Breast epithelium (tissue), 4 donors: ENCODE measurements at regions not wholly inside any gene's neighbourhood (a gene's known extent, or its start where the extent isn't known, plus 50 kb on each side); places are given as distances from the start of the nearest gene placed in this dataset.

Source experiments
- DNase-seq, 2 donors: peaks; one replicate each; pipeline ENCODE4 v3.0.0-alpha.2; 2019; ENCODE audit warnings: low spot score in 2 of 2
- H3K27ac ChIP-seq, 2 donors: fragments of 200-600 bp; sonication (generic) in 1 of 2; one replicate each; pipeline ENCODE4 v1.5.1; 2016 to 2019; ENCODE audit warnings: mild to moderate bottlenecking in 1 of 2
- H3K27me3 ChIP-seq, 2 donors: fragments of 200-600 bp; sonication (generic) in 1 of 2; one replicate each; pipeline versions ENCODE4 v1.5.1 to v1.6.0; 2017 to 2019; ENCODE audit warnings: control low read depth in 1 of 2, mild to moderate bottlenecking in 1 of 2
- H3K36me3 ChIP-seq: fragments of 200-600 bp; one replicate; pipeline ENCODE4 v1.5.1; 2019
- H3K4me1 ChIP-seq, 2 donors: fragments of 200-600 bp; sonication (generic); one replicate each; pipeline ENCODE4 v1.5.1; 2016 to 2019; ENCODE audit warnings: control low read depth in 1 of 2
- H3K4me3 ChIP-seq, 3 donors: fragments of 200-600 bp; sonication (generic); 1 replicate in 2 of 3; 2 replicates in 1 of 3; pipeline ENCODE4 v1.5.1; 2016 to 2019; ENCODE audit warnings: mild to moderate bottlenecking in 3 of 3, moderate library complexity in 2 of 3
- H3K9me3 ChIP-seq, 2 donors: fragments of 200-600 bp; sonication (generic) in 1 of 2; one replicate each; pipeline ENCODE4 v1.5.1; 2016 to 2019; ENCODE audit warnings: control low read depth in 1 of 2
- CTCF ChIP-seq, 3 donors: fragments of 450-650 bp; IDR thresholded peaks; one replicate each; pipeline ENCODE4 v1.5.1; 2016 to 2017; ENCODE audit warnings: antibody characterized with exemption in 3 of 3, mild to moderate bottlenecking in 3 of 3, moderate library complexity in 3 of 3
- POLR2A ChIP-seq: fragments of 450-650 bp; IDR thresholded peaks from one replicate; pipeline ENCODE4 v1.6.1; 2016; ENCODE audit warnings: antibody characterized with exemption, mild to moderate bottlenecking, moderate library complexity
- POLR2AphosphoS5 ChIP-seq, 3 donors: sonication (generic); formaldehyde crosslinking; IDR thresholded peaks; one replicate each; pipeline ENCODE4 v1.6.1; 2017; ENCODE audit warnings: antibody characterized with exemption in 3 of 3
- intact Hi-C: fragments of 100-400 bp; cut with DNase I; formaldehyde crosslinking; loops from one replicate; pipeline ENCODE4 v1.15.1; 2023; ENCODE audit warnings: low total_unique reads

GRCh38 chrX:149267878-149268813 lies 237.0 kb downstream of the IDS start:
- no peak for DNase-seq
- TF ChIP-seq CTCF (IDR thresholded peaks at IDR 0.05) (no peak), POLR2A (no peak)
- no peaks in the 10 kb centered on the region for H3K4me1 ChIP-seq
- H3K27me3 ChIP-seq = peaks cover 0 to 5% of the 10 kb centered on the region in 2 donors
- peaks cover 0 to 7% of the 10 kb centered on the region in 2 donors for H3K9me3 ChIP-seq
- no peak overlapping the region for H3K4me3 ChIP-seq
- H3K27ac ChIP-seq = no peak overlapping the region
- intact Hi-C loops = no loop called here
- no peaks in the 10 kb centered on the region for H3K36me3 ChIP-seq

GRCh38 chrX:149262086-149262485 lies 243.0 kb downstream of the IDS start:
- peaks cover 0 to 6% of the 10 kb centered on the region in 2 donors for H3K27me3 ChIP-seq
- intact Hi-C loops = no loop called here
- TF ChIP-seq CTCF (IDR thresholded peaks at IDR 0.05) (no peak), POLR2AphosphoS5 (IDR thresholded peaks at IDR 0.05) (no peak), POLR2A (no peak)

GRCh38 chrX:149259241-149259640 lies 245.9 kb downstream of the IDS start:
- Histone ChIP-seq H3K4me3 (no peak overlapping the region), H3K9me3 (peaks cover 0 to 3% of the 10 kb centered on the region in 2 donors), H3K27me3 (peaks cover 0 to 10% of the 10 kb centered on the region in 2 donors), H3K36me3 (no peaks in the 10 kb centered on the region), H3K4me1 (no peaks in the 10 kb centered on the region), H3K27ac (no peak overlapping the region)
- TF ChIP-seq POLR2AphosphoS5 (IDR thresholded peaks at IDR 0.05) = no peak
- no peak for TF ChIP-seq POLR2A
- TF ChIP-seq CTCF (IDR thresholded peaks at IDR 0.05) = no peak
- no peak for DNase-seq
- intact Hi-C loops = no loop called here

More at GRCh38 chrX:149262086-149262485, 243.0 kb downstream of the IDS start:
- H3K9me3 ChIP-seq = peaks cover 0 to 7% of the 10 kb centered on the region in 2 donors
- H3K4me3 ChIP-seq = no peak overlapping the region
- no peak overlapping the region for H3K27ac ChIP-seq
- no peak for DNase-seq
- H3K36me3 ChIP-seq = no peaks in the 10 kb centered on the region
- H3K4me1 ChIP-seq = no peaks in the 10 kb centered on the region

GRCh38 chrX:149255860-149256259 lies 249.2 kb downstream of the IDS start:
- H3K27ac ChIP-seq = no peak overlapping the region
- intact Hi-C loops = no loop called here
- H3K9me3 ChIP-seq = no peaks in the 10 kb centered on the region
- no peaks in the 10 kb centered on the region for H3K4me1 ChIP-seq
- no peak overlapping the region for H3K4me3 ChIP-seq
- no peak for TF ChIP-seq POLR2A
- TF ChIP-seq POLR2AphosphoS5 (IDR thresholded peaks at IDR 0.05) = no peak
- no peak for TF ChIP-seq CTCF (IDR thresholded peaks at IDR 0.05)
- H3K27me3 ChIP-seq = peaks cover 0 to 14% of the 10 kb centered on the region in 2 donors
- no peaks in the 10 kb centered on the region for H3K36me3 ChIP-seq
- DNase-seq = no peak

- no peak overlapping the region for H3K4me3 ChIP-seq
- no peaks in the 10 kb centered on the region for H3K36me3 ChIP-seq
- no peak for DNase-seq
- intact Hi-C loops = no loop called here
- H3K27me3 ChIP-seq = peaks cover 0 to 7% of the 10 kb centered on the region in 2 donors
- TF ChIP-seq CTCF (IDR thresholded peaks at IDR 0.05) (no peak), POLR2A (no peak), POLR2AphosphoS5 (IDR thresholded peaks at IDR 0.05) (no peak)
- H3K4me1 ChIP-seq = no peaks in the 10 kb centered on the region
- H3K27ac ChIP-seq = no peak overlapping the region
- peaks cover 0 to 7% of the 10 kb centered on the region in 2 donors for H3K9me3 ChIP-seq
These were observed 257.0 kb downstream of the IDS start for GRCh38 chrX:149248073-149248625.
